ENCODE measurements at regions not wholly inside any gene's neighbourhood (a gene's known extent, or its start where the extent isn't known, plus 50 kb on each side); places are given as distances from the start of the nearest gene placed in this dataset.

- dilution Hi-C loops (cut with MboI; ENCODE audit: extremely low pct_ligation_motif_present, low sequenced_read_pairs), result no loop called here
- TF ChIP-seq CTCF (optimal IDR thresholded peaks at IDR 0.05 in 1 of 3, IDR thresholded peaks at IDR 0.05 in 1 of 3, conservative IDR thresholded peaks at IDR 0.05 in 1 of 3; ENCODE audit: extremely low read depth in 1 of 3, insufficient read depth in 2 of 3, low read length in 3 of 3), result no peak
- TF ChIP-seq EZH2 (IDR thresholded peaks at IDR 0.05; ENCODE audit: low read length), result no peak
- DNase-seq (ENCODE audit: low read depth, low spot score), result no peak
- FAIRE-seq, result no peak
- Histone ChIP-seq H3K4me1 (ENCODE audit: control insufficient read depth, extremely low read depth, insufficient read depth, low read length) (no peaks in the 10 kb centered on the region), H3K79me2 (ENCODE audit: control insufficient read depth, insufficient read depth, low read length) (no peaks in the 10 kb centered on the region), H3K36me3 (ENCODE audit: control insufficient read depth in 2 of 2, extremely low read depth in 1 of 2, insufficient read depth in 2 of 2, low read length in 2 of 2) (no peaks in the 10 kb centered on the region), H3K9ac (ENCODE audit: control insufficient read depth, extremely low read depth, insufficient read depth, low read length) (no peak overlapping the region), H2AFZ (ENCODE audit: control insufficient read depth, low read length) (no peak overlapping the region), H3K4me2 (ENCODE audit: control insufficient read depth, extremely low read depth, insufficient read depth, low read depth, low read length) (no peak overlapping the region), H3K4me3 (ENCODE audit: control insufficient read depth in 2 of 3, extremely low read depth in 1 of 3, insufficient read depth in 2 of 3, low read depth in 1 of 3, low read length in 3 of 3) (no peak overlapping the region), H3K27ac (ENCODE audit: control insufficient read depth, insufficient read depth, low read length) (no peak overlapping the region), H3K9me1 (ENCODE audit: control insufficient read depth, extremely low read depth, insufficient read depth, low read length) (no peaks in the 10 kb centered on the region), H3K9me3 (ENCODE audit: control insufficient read depth, low read depth, low read length) (no peaks in the 10 kb centered on the region), H3K27me3 (ENCODE audit: control insufficient read depth, extremely low read depth, insufficient read depth, low read length) (no peaks in the 10 kb centered on the region), H4K20me1 (ENCODE audit: control insufficient read depth, extremely low read depth, insufficient read depth, low read length) (no peaks in the 10 kb centered on the region)
Observed at GRCh38 chr16:6274351-6274750, 1058.3 kb upstream of the RBFOX1 start.

- Histone ChIP-seq H2AFZ (ENCODE audit: control insufficient read depth, low read length) (no peak overlapping the region), H3K27me3 (ENCODE audit: control insufficient read depth, extremely low read depth, insufficient read depth, low read length) (no peaks in the 10 kb centered on the region), H3K36me3 (ENCODE audit: control insufficient read depth in 2 of 2, extremely low read depth in 1 of 2, insufficient read depth in 2 of 2, low read length in 2 of 2) (no peaks in the 10 kb centered on the region), H3K79me2 (ENCODE audit: control insufficient read depth, insufficient read depth, low read length) (no peaks in the 10 kb centered on the region), H3K4me2 (ENCODE audit: control insufficient read depth, extremely low read depth, insufficient read depth, low read depth, low read length) (no peak overlapping the region), H3K9me3 (ENCODE audit: control insufficient read depth, low read depth, low read length) (no peaks in the 10 kb centered on the region), H3K4me3 (ENCODE audit: control insufficient read depth in 2 of 3, extremely low read depth in 1 of 3, insufficient read depth in 2 of 3, low read depth in 1 of 3, low read length in 3 of 3) (no peak overlapping the region), H3K9ac (ENCODE audit: control insufficient read depth, extremely low read depth, insufficient read depth, low read length) (no peak overlapping the region), H3K4me1 (ENCODE audit: control insufficient read depth, extremely low read depth, insufficient read depth, low read length) (no peaks in the 10 kb centered on the region), H4K20me1 (ENCODE audit: control insufficient read depth, extremely low read depth, insufficient read depth, low read length) (no peaks in the 10 kb centered on the region), H3K9me1 (ENCODE audit: control insufficient read depth, extremely low read depth, insufficient read depth, low read length) (no peaks in the 10 kb centered on the region), H3K27ac (ENCODE audit: control insufficient read depth, insufficient read depth, low read length) (no peak overlapping the region)
- no peak for FAIRE-seq
- no peak for DNase-seq (ENCODE audit: low read depth, low spot score)
- TF ChIP-seq EZH2 (IDR thresholded peaks at IDR 0.05; ENCODE audit: low read length), result no peak
- TF ChIP-seq CTCF (optimal IDR thresholded peaks at IDR 0.05 in 1 of 3, IDR thresholded peaks at IDR 0.05 in 1 of 3, conservative IDR thresholded peaks at IDR 0.05 in 1 of 3; ENCODE audit: extremely low read depth in 1 of 3, insufficient read depth in 2 of 3, low read length in 3 of 3), result no peak
- dilution Hi-C loops (cut with MboI; ENCODE audit: extremely low pct_ligation_motif_present, low sequenced_read_pairs), result no loop called here
Observed at GRCh38 chr16:6267682-6268081, 1065.0 kb upstream of the RBFOX1 start.

Data from keratinocyte (primary cell).